H1 (cell line): ENCODE measurements at regions not wholly inside any gene's neighbourhood (a gene's known extent, or its start where the extent isn't known, plus 50 kb on each side); places are given as distances from the start of the nearest gene placed in this dataset.

ENCODE experiments used
- CTCF ChIA-PET: fragments of 300-600 bp; sonication (Branson Sonifier 250); formaldehyde crosslinking; loops from one replicate; lab custom pipeline; 2021; ENCODE audit not compliant: partially characterized antibody; lab: Charles Lee
- POLR2A ChIA-PET: fragments of 300-600 bp; sonication (Branson Sonifier 250); formaldehyde crosslinking; loops from one replicate; lab custom pipeline; 2021; ENCODE audit warnings: inconsistent platforms; ENCODE audit not compliant: partially characterized antibody; lab: Charles Lee
- DNase-seq, 2 experiments: peaks; one replicate each; pipeline versions ENCODE4 v3.0.0 to v3.0.0-alpha.2; 2010 to 2022; ENCODE audit warnings: low spot score in 2 of 2, low read depth in 1 of 2, mixed read lengths in 1 of 2
- FAIRE-seq: peaks from 2 replicates; lab custom pipeline; 2011; peaks lifted over from hg19 to GRCh38; lab: Jason Lieb, UNC
- H2AFZ ChIP-seq: 2 replicates; pipeline ENCODE4 v1.8.1; 2012; ENCODE audit warnings: low read length, inconsistent platforms
- H2AK5ac ChIP-seq: 2 replicates; pipeline ENCODE4 v1.6.1; 2013; ENCODE audit warnings: low read depth, low read length
- H2BK120ac ChIP-seq: replicated peaks from 2 replicates; pipeline ENCODE3; 2013; ENCODE audit warnings: low read depth, low read length, inconsistent platforms
- H2BK12ac ChIP-seq: 2 replicates; pipeline ENCODE4 v1.6.1; 2013; ENCODE audit warnings: low read depth, low read length
- H2BK15ac ChIP-seq: 2 replicates; pipeline ENCODE4 v1.6.1; 2013; ENCODE audit warnings: low read length
- H2BK20ac ChIP-seq: 2 replicates; pipeline ENCODE4 v1.6.1; 2013; ENCODE audit warnings: low read length
- H2BK5ac ChIP-seq: 2 replicates; pipeline ENCODE4 v1.6.1; 2013; ENCODE audit warnings: low read depth, low read length
- H3K14ac ChIP-seq: 2 replicates; pipeline ENCODE4 v1.6.1; 2013; ENCODE audit warnings: inconsistent platforms; ENCODE audit not compliant: insufficient read length
- H3K18ac ChIP-seq: 2 replicates; pipeline ENCODE4 v1.6.1; 2013; ENCODE audit warnings: low read length; ENCODE audit errors: extremely low read depth
- H3K23ac ChIP-seq: 2 replicates; pipeline ENCODE4 v1.6.1; 2013; ENCODE audit warnings: inconsistent platforms; ENCODE audit not compliant: insufficient read length
- H3K23me2 ChIP-seq: 2 replicates; pipeline ENCODE4 v1.6.1; 2013; ENCODE audit warnings: low read depth, low read length
- H3K27ac ChIP-seq: 2 replicates; pipeline ENCODE4 v1.6.1; 2011; ENCODE audit warnings: low read depth, low read length, inconsistent platforms
- H3K27me3 ChIP-seq, 4 experiments: replicated peaks in 1 of 4; 1 replicate in 1 of 4; 2 replicates in 3 of 4; pipeline versions ENCODE4 v1.6.1 to v1.8.1; 2011 to 2013; ENCODE audit warnings: low read length in 3 of 4, mild to moderate bottlenecking in 3 of 4, inconsistent platforms in 2 of 4, mixed read lengths in 2 of 4, moderate library complexity in 1 of 4; ENCODE audit not compliant: control insufficient read depth in 3 of 4, insufficient read depth in 3 of 4; ENCODE audit errors: extremely low read depth in 1 of 4
- H3K36me3 ChIP-seq, 4 experiments: 2 replicates each; pipeline versions ENCODE4 v1.6.1 to v1.8.1; 2011 to 2013; ENCODE audit warnings: mild to moderate bottlenecking in 4 of 4, low read length in 3 of 4, moderate library complexity in 2 of 4, control low read depth in 1 of 4, inconsistent platforms in 1 of 4; ENCODE audit not compliant: insufficient read depth in 4 of 4, control insufficient read depth in 2 of 4
- H3K4ac ChIP-seq: replicated peaks from 2 replicates; pipeline ENCODE3; 2013; ENCODE audit warnings: low read length, low read depth, mixed read lengths, inconsistent platforms; ENCODE audit not compliant: insufficient read length
- H3K4me1 ChIP-seq, 4 experiments: replicated peaks in 1 of 4; 1 replicate in 1 of 4; 2 replicates in 3 of 4; pipeline versions ENCODE4 v1.6.1 to v1.8.1; 2011 to 2013; ENCODE audit warnings: low read length in 3 of 4, inconsistent platforms in 2 of 4, mixed read lengths in 1 of 4; ENCODE audit not compliant: insufficient read depth in 4 of 4, control insufficient read depth in 3 of 4
- H3K4me2 ChIP-seq, 2 experiments: 2 replicates each; pipeline versions ENCODE4 v1.6.1 to v1.8.1; 2011 to 2013; ENCODE audit warnings: low read depth in 2 of 2, low read length in 2 of 2, control low read depth in 1 of 2, inconsistent platforms in 1 of 2, mild to moderate bottlenecking in 1 of 2; ENCODE audit not compliant: insufficient read depth in 1 of 2
- H3K4me3 ChIP-seq, 4 experiments: fragments of 200-600, 300-600 bp in 1 of 4; sonication (generic), shearing (Covaris generic), sonication (Bioruptor Twin) in 1 of 4; 2 replicates each; pipeline versions ENCODE4 v1.5.1 to v1.8.1; 2011 to 2016; ENCODE audit warnings: low read length in 4 of 4, low read depth in 3 of 4, control low read depth in 2 of 4, inconsistent platforms in 2 of 4, mild to moderate bottlenecking in 2 of 4, mixed read lengths in 1 of 4, moderate library complexity in 1 of 4; ENCODE audit not compliant: insufficient read depth in 2 of 4; ENCODE audit errors: extremely low read depth in 1 of 4
- H3K56ac ChIP-seq: replicated peaks from 2 replicates; pipeline ENCODE3; 2013; ENCODE audit warnings: low read depth, mild to moderate bottlenecking, mixed read lengths, low read length, inconsistent platforms; ENCODE audit not compliant: insufficient read length
- H3K79me1 ChIP-seq: 2 replicates; pipeline ENCODE4 v1.6.1; 2013; ENCODE audit warnings: low read depth, low read length, control low read depth
- H3K79me2 ChIP-seq, 2 experiments: 2 replicates each; pipeline versions ENCODE4 v1.6.1 to v1.8.1; 2012 to 2013; ENCODE audit warnings: low read length in 2 of 2, mild to moderate bottlenecking in 2 of 2, inconsistent platforms in 1 of 2; ENCODE audit not compliant: insufficient read depth in 2 of 2, control insufficient read depth in 1 of 2
- H3K9ac ChIP-seq, 4 experiments: replicated peaks in 1 of 4; 1 replicate in 1 of 4; 2 replicates in 3 of 4; pipeline versions ENCODE4 v1.6.1 to v1.8.1; 2011 to 2013; ENCODE audit warnings: low read depth in 3 of 4, low read length in 3 of 4, control low read depth in 2 of 4, mild to moderate bottlenecking in 2 of 4, moderate library complexity in 2 of 4, inconsistent platforms in 1 of 4; ENCODE audit errors: extremely low read depth in 1 of 4
- H3K9me3 ChIP-seq, 2 experiments: 2 replicates each; pipeline versions ENCODE4 v1.6.1 to v1.8.1; 2012 to 2013; ENCODE audit warnings: mild to moderate bottlenecking in 2 of 2, moderate library complexity in 2 of 2, control low read depth in 1 of 2, inconsistent platforms in 1 of 2, low read depth in 1 of 2, low read length in 1 of 2, mixed read lengths in 1 of 2; ENCODE audit not compliant: insufficient read depth in 2 of 2
- H4K20me1 ChIP-seq, 2 experiments: replicated peaks in 1 of 2; 2 replicates each; pipeline versions ENCODE3 to v1.8.1; 2011 to 2013; ENCODE audit warnings: inconsistent platforms in 2 of 2, low read length in 2 of 2, mild to moderate bottlenecking in 1 of 2; ENCODE audit not compliant: insufficient read depth in 2 of 2, control insufficient read depth in 1 of 2
- H4K5ac ChIP-seq: 2 replicates; pipeline ENCODE4 v1.6.1; 2013; ENCODE audit warnings: low read length, low read depth, mixed read lengths, inconsistent platforms; ENCODE audit not compliant: insufficient read length
- H4K8ac ChIP-seq: 2 replicates; pipeline ENCODE4 v1.8.0; 2013; ENCODE audit warnings: mild to moderate bottlenecking, moderate library complexity, low read length, inconsistent platforms; ENCODE audit not compliant: insufficient read depth; ENCODE audit errors: extremely low read depth
- H4K91ac ChIP-seq: replicated peaks from 2 replicates; pipeline ENCODE3; 2013; ENCODE audit warnings: low read length, mixed read lengths, inconsistent platforms; ENCODE audit not compliant: insufficient read length
- BCL11A ChIP-seq, 2 experiments: IDR thresholded peaks; one replicate each; pipeline ENCODE4 v1.6.1; 2011; ENCODE audit warnings: low read depth in 2 of 2, low read length in 2 of 2, mild to moderate bottlenecking in 2 of 2
- CBX5 ChIP-seq: fragments of 300-800, 300-1000 bp; sonication (generic); IDR thresholded peaks from 2 replicates; pipeline ENCODE4 v1.7.1; 2016; ENCODE audit warnings: antibody characterized with exemption, low read length, low read depth
- CHD1 ChIP-seq: IDR thresholded peaks from 2 replicates; pipeline ENCODE4 v1.6.1; 2012; ENCODE audit warnings: low read depth, low read length, improper control_type of control experiment
- EGR1 ChIP-seq: IDR thresholded peaks from 2 replicates; pipeline ENCODE4 v1.6.1; 2011; ENCODE audit warnings: low read depth, low read length, borderline replicate concordance
- KDM4A ChIP-seq: IDR thresholded peaks from one replicate; pipeline ENCODE4 v1.7.1; 2012; ENCODE audit warnings: low read depth, mild to moderate bottlenecking, moderate library complexity, low read length, inconsistent platforms; ENCODE audit not compliant: severe bottlenecking
- MAX ChIP-seq: IDR thresholded peaks from 2 replicates; pipeline ENCODE4 v1.6.1; 2012; ENCODE audit warnings: inconsistent platforms
- POLR2A ChIP-seq, 2 experiments: IDR thresholded peaks; 1 replicate in 1 of 2; 2 replicates in 1 of 2; pipeline ENCODE4 v1.6.1; 2011; ENCODE audit warnings: low read depth in 2 of 2, low read length in 2 of 2, mild to moderate bottlenecking in 2 of 2; ENCODE audit errors: control extremely low read depth in 1 of 2
- POU5F1 ChIP-seq: IDR thresholded peaks from 2 replicates; pipeline ENCODE4 v1.6.1; 2011; ENCODE audit warnings: low read depth, mild to moderate bottlenecking, low read length, moderate library complexity
- RAD21 ChIP-seq, 2 experiments: IDR thresholded peaks in 1 of 2; conservative IDR thresholded peaks in 1 of 2; 2 replicates each; pipeline ENCODE4 v1.6.1; 2011; ENCODE audit warnings: low read depth in 2 of 2, low read length in 2 of 2, improper control_type of control experiment in 1 of 2, inconsistent platforms in 1 of 2, mild to moderate bottlenecking in 1 of 2, moderate library complexity in 1 of 2
- SIN3A ChIP-seq, 2 experiments: IDR thresholded peaks in 1 of 2; conservative IDR thresholded peaks in 1 of 2; 2 replicates each; pipeline ENCODE4 v1.6.1; 2011 to 2012; ENCODE audit warnings: low read length in 2 of 2, improper control_type of control experiment in 1 of 2, low read depth in 1 of 2, mild to moderate bottlenecking in 1 of 2
- SIX5 ChIP-seq: IDR thresholded peaks from 2 replicates; pipeline ENCODE4 v1.6.1; 2011; ENCODE audit warnings: mild to moderate bottlenecking, low read depth, low read length
- SP2 ChIP-seq: IDR thresholded peaks from 2 replicates; pipeline ENCODE4 v1.6.1; 2012; ENCODE audit warnings: mild to moderate bottlenecking, low read length, inconsistent platforms
- TCF12 ChIP-seq: IDR thresholded peaks from 2 replicates; pipeline ENCODE4 v1.6.1; 2011; ENCODE audit warnings: low read depth, mild to moderate bottlenecking, low read length
- WGBS, 2 experiments: shearing (Covaris generic) in 1 of 2; methylation state at CpG; one replicate each; pipeline versions ENCODE4 v1.1.6 to v1.1.7; 2013 to 2015; ENCODE audit warnings: low lambda C conversion rate in 2 of 2, mixed read lengths in 2 of 2, inconsistent platforms in 1 of 2, low coverage in 1 of 2, missing lambda C conversion rate in 1 of 2; ENCODE audit not compliant: insufficient replicate concordance in 2 of 2, insufficient coverage in 1 of 2, insufficient read length in 1 of 2; ENCODE audit errors: extremely low coverage in 1 of 2, missing lambda C conversion rate in 1 of 2; 5-methylcytosine and 5-hydroxymethylcytosine counted together

- Histone ChIP-seq H3K36me3 (no peaks in the 10 kb centered on the region), H2BK20ac (no peak overlapping the region), H3K4me2 (no peak overlapping the region), H3K79me2 (no peaks in the 10 kb centered on the region), H3K4me1 (no peaks in the 10 kb centered on the region), H3K23ac (no peak overlapping the region), H4K5ac (no peak overlapping the region), H2BK15ac (no peak overlapping the region), H3K4ac (no peak overlapping the region), H4K91ac (no peak overlapping the region), H2BK5ac (no peak overlapping the region), H3K27me3 (no peaks in the 10 kb centered on the region), H4K8ac (no peak overlapping the region), H2BK120ac (no peak overlapping the region), H3K27ac (no peak overlapping the region), H3K4me3 (no peak overlapping the region), H3K56ac (no peak overlapping the region), H2BK12ac (no peak overlapping the region), H3K18ac (no peak overlapping the region), H3K9ac (no peak overlapping the region), H2AFZ (peak overlapping the region; percentile 34; the same call in 1 of the 2 replicates), H3K23me2 (no peaks in the 10 kb centered on the region), H4K20me1 (no peaks in the 10 kb centered on the region), H3K9me3 (no peaks in the 10 kb centered on the region), H3K14ac (no peak overlapping the region), H2AK5ac (no peak overlapping the region), H3K79me1 (no peaks in the 10 kb centered on the region)
- ChIA-PET CTCF (interaction anchor here (1.1 to 1.2 kb wide), 2 partner anchors 30 to 61 kb away, joined by 3 read pairs; no protein-coding TSS in a partner anchor), POLR2A (no interaction called here)
- WGBS, 2 experiments, result 83% methylated on average over 5 of the region's 5 CpGs; no CpG with 5 or more reads in 1 of the 2 experiments
- DNase-seq, result no peak
- FAIRE-seq, result no peak
- no peak for TF ChIP-seq POLR2A (IDR thresholded peaks at IDR 0.05; ENCODE audit: control extremely low read depth in 1 of 2, low read depth in 2 of 2, low read length in 2 of 2)
- TF ChIP-seq MAX, result no peak
- no peak for TF ChIP-seq POU5F1
- no peak for TF ChIP-seq EGR1
- TF ChIP-seq SIN3A (conservative IDR thresholded peaks at IDR 0.05 in 1 of 2, IDR thresholded peaks at IDR 0.05 in 1 of 2; ENCODE audit: low read depth in 1 of 2, low read length in 2 of 2), result no peak
- TF ChIP-seq TCF12, result no peak
- no peak for TF ChIP-seq SIX5
- no peak for TF ChIP-seq RAD21 (IDR thresholded peaks at IDR 0.05 in 1 of 2, conservative IDR thresholded peaks at IDR 0.05 in 1 of 2; ENCODE audit: low read depth in 2 of 2, low read length in 2 of 2)
- TF ChIP-seq KDM4A, result no peak
- no peak for TF ChIP-seq CBX5
- TF ChIP-seq CHD1, result no peak
- TF ChIP-seq SP2, result no peak
- no peak for TF ChIP-seq BCL11A (IDR thresholded peaks at IDR 0.05; ENCODE audit: low read depth in 2 of 2, low read length in 2 of 2)
These were observed 292.1 kb upstream of the ELAVL2 start for GRCh38 chr9:24118190-24118589.
